Mesothelial cell of epicardium (in vitro differentiated cells): ENCODE measurements at regions not wholly inside any gene's neighbourhood (a gene's known extent, or its start where the extent isn't known, plus 50 kb on each side); places are given as distances from the start of the nearest gene placed in this dataset.

Experiments used
- DNase-seq, 2 experiments: peaks; one replicate each; pipeline ENCODE4 v3.0.0; 2021; ENCODE audit warnings: low spot score in 2 of 2; ENCODE audit not compliant: unreplicated experiment in 2 of 2
- H3K27ac Mint-ChIP-seq: 2 replicates; pipeline ENCODE4 v1.8.0; 2021; ENCODE audit warnings: mixed read lengths
- H3K27me3 Mint-ChIP-seq: 2 replicates; pipeline ENCODE4 v1.8.0; 2021; ENCODE audit warnings: low read depth, mixed read lengths
- H3K36me3 Mint-ChIP-seq: 2 replicates; pipeline ENCODE4 v1.8.0; 2021; ENCODE audit warnings: mixed read lengths
- H3K4me1 Mint-ChIP-seq: 2 replicates; pipeline ENCODE4 v1.8.0; 2021; ENCODE audit warnings: mixed read lengths
- H3K4me3 Mint-ChIP-seq: 2 replicates; pipeline ENCODE4 v1.8.0; 2021; ENCODE audit warnings: mild to moderate bottlenecking, moderate library complexity, mixed read lengths
- H3K9me3 Mint-ChIP-seq: 2 replicates; pipeline ENCODE4 v1.8.0; 2021; ENCODE audit warnings: mixed read lengths
- CTCF ChIP-seq: fragments of 200-600 bp; sonication (generic); IDR thresholded peaks from one replicate; pipeline ENCODE4 v1.5.0; 2021; ENCODE audit warnings: antibody characterized with exemption; ENCODE audit not compliant: unreplicated experiment

DNA sequence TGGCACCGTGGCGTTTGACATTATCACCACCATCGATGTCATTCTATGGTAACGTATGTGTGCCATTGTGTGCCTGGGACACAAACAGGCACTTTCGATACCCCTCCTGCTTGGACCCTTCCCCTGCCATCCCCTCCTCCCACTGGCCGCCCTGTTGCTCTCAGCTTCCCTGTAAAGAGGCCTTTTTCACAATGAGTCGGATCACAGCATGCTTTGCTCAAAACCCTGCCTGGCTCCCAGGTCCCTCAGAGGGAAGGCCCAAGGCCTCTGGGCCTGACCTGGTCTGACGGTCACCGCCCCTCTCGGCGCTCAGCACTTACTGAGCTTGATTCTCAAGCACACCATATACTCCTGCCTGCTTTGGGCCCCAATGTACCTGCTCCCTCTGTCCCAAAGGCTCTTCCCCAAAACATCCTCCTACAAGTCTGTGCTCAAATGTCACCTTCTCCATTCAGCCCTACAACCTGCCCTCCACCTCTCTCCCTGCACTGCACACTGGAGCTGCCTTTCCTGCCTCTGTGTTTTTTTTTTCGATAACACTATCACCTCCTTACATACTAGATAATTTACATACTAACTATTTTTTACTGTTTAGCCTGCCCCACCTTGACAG is 303.8 kb downstream of the SOX9 start:
- TF ChIP-seq CTCF, result no peak
- Mint-ChIP-seq H3K4me1 (peaks cover 49% of the 10 kb centered on the region), H3K36me3 (no peaks in the 10 kb centered on the region), H3K4me3 (no peak overlapping the region), H3K27ac (no peak overlapping the region), H3K9me3 (no peaks in the 10 kb centered on the region), H3K27me3 (no peaks in the 10 kb centered on the region)
- no peak for DNase-seq

GRCh38 chr17:72425133-72425793 is 304.4 kb downstream of the SOX9 start:
- Mint-ChIP-seq H3K36me3 (no peaks in the 10 kb centered on the region), H3K4me1 (peaks cover 49% of the 10 kb centered on the region), H3K9me3 (no peaks in the 10 kb centered on the region), H3K4me3 (no peak overlapping the region), H3K27me3 (no peaks in the 10 kb centered on the region), H3K27ac (no peak overlapping the region)
- TF ChIP-seq CTCF, result no peak
- no peak for DNase-seq

DNA sequence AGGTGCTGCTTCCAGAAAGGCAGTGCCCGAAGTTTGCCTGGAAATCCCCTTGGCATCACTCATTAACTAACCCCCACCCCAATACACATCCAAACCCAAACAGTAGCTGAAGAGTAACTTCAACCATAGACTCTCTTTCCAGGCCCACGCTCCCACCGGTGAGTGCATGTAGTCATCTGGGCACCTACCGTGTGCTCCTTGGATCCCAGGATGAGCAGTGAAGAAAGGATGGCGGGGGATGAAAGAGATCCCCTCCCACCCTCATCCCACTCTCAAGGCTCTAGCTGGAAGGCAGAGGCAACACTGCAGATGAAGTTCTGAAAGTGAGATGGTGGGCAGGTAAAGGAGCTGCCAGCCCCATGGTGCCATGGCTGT is 305.0 kb downstream of the SOX9 start:
- H3K9me3 Mint-ChIP-seq, result no peaks in the 10 kb centered on the region
- no peak overlapping the region for H3K4me3 Mint-ChIP-seq
- H3K4me1 Mint-ChIP-seq, result peaks cover 46% of the 10 kb centered on the region
- no peak overlapping the region for H3K27ac Mint-ChIP-seq
- H3K27me3 Mint-ChIP-seq, result no peaks in the 10 kb centered on the region
- TF ChIP-seq CTCF, result no peak
- no peak for DNase-seq
- no peaks in the 10 kb centered on the region for H3K36me3 Mint-ChIP-seq

GRCh38 chr17:72426321-72426720 is 305.5 kb downstream of the SOX9 start:
- H3K27ac Mint-ChIP-seq, result no peak overlapping the region
- no peaks in the 10 kb centered on the region for H3K36me3 Mint-ChIP-seq
- peaks cover 48% of the 10 kb centered on the region for H3K4me1 Mint-ChIP-seq
- no peak for TF ChIP-seq CTCF
- no peak for DNase-seq
- no peak overlapping the region for H3K4me3 Mint-ChIP-seq
- no peaks in the 10 kb centered on the region for H3K27me3 Mint-ChIP-seq
- H3K9me3 Mint-ChIP-seq, result no peaks in the 10 kb centered on the region

DNA sequence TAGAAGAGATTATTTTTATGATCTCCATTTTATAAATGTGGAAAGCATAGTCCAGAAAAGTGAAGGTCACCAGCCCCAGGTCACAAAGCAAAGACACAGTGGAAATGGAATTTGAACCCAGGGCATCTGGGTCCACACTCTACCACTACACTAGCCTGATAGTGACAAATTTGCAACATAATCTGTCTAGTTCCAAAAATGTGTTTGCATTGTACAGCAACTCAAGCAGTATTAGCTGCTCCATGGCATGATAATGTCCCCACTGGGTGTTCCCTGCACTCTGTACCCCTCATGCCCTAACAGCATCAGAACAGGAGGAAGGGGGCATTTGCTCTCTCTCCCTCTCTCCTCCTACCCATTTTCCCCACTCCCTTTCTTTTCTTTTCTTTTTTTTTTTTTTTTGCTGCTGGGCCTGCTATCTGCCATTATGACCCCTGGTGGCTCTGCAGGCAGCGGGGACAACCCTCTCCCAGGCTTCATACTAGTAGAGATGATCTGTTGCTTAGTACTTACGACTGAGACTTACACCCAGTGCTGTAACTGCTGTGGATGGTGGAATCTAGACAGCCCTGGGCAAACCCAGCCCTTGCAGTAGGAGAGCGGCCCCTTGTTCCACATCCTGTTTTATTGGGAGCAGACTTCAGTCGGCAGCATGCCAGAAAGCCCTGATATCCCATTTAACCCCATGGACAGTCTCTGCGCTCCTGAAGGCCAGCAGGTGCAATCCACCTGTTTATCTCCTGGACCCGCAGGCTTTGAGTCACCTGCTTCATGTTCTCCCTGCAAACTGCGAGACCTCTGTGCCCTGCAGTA is 306.3 kb downstream of the SOX9 start:
- Mint-ChIP-seq H3K4me3 (no peak overlapping the region), H3K4me1 (peaks cover 46% of the 10 kb centered on the region), H3K27ac (no peak overlapping the region), H3K36me3 (no peaks in the 10 kb centered on the region), H3K27me3 (no peaks in the 10 kb centered on the region), H3K9me3 (no peaks in the 10 kb centered on the region)
- no peak for TF ChIP-seq CTCF
- DNase-seq, result no peak
